ENCODE measurements at regions not wholly inside any gene's neighbourhood (a gene's known extent, or its start where the extent isn't known, plus 50 kb on each side); places are given as distances from the start of the nearest gene placed in this dataset.

GRCh38 chr11:86134580-86135318 lies 65.9 kb upstream of the PICALM start:
- no peak for TF ChIP-seq ZNF274 (IDR thresholded peaks at IDR 0.05; ENCODE audit: low read depth, low read length)
- no peak for TF ChIP-seq YY1 (IDR thresholded peaks at IDR 0.05; ENCODE audit: insufficient read depth, insufficient read length)

Data from NT2/D1 (cell line).